ENCODE measurements at regions not wholly inside any gene's neighbourhood (a gene's known extent, or its start where the extent isn't known, plus 50 kb on each side); places are given as distances from the start of the nearest gene placed in this dataset.

- Histone ChIP-seq H2AFZ (ENCODE audit: low read depth, low read length) (no peak overlapping the region), H3K9me3 (ENCODE audit: control insufficient read depth, low read length) (no peaks in the 10 kb centered on the region), H4K91ac (ENCODE audit: low read length) (peak overlapping the region; percentile 84), H3K18ac (ENCODE audit: low read depth in 1 of 2, low read length in 2 of 2) (peak overlapping the region; percentile 88 to 91), H3K27ac (ENCODE audit: low read length, poor library complexity, severe bottlenecking) (no peak overlapping the region), H3K27me3 (ENCODE audit: control insufficient read depth in 1 of 2, insufficient read depth in 1 of 2, low read length in 2 of 2) (no peaks in the 10 kb centered on the region), H3K79me1 (replicated peaks; ENCODE audit: low read length, poor library complexity, severe bottlenecking) (no peaks in the 10 kb centered on the region), H2BK120ac (ENCODE audit: low read depth, low read length) (peak overlapping the region; percentile 87), H4K8ac (ENCODE audit: low read length) (peak overlapping the region; percentile 8), H2BK15ac (ENCODE audit: low read depth, poor library complexity, severe bottlenecking) (no peak overlapping the region), H3K23ac (ENCODE audit: low read length in 2 of 2) (no peak overlapping the region), H3K9ac (ENCODE audit: low read length) (peak overlapping the region; percentile 25), H3K4me3 (ENCODE audit: insufficient read depth in 1 of 2, low read depth in 1 of 2, low read length in 2 of 2) (no peak overlapping the region), H3K4me1 (ENCODE audit: control insufficient read depth, insufficient read depth, low read depth, low read length) (peaks cover 25% of the 10 kb centered on the region), H3K14ac (ENCODE audit: low read length in 2 of 2) (no peak overlapping the region), H2BK5ac (ENCODE audit: low read depth, low read length, poor library complexity, severe bottlenecking) (no peak overlapping the region), H3K4me2 (ENCODE audit: low read length, poor library complexity, severe bottlenecking) (no peak overlapping the region), H3K36me3 (ENCODE audit: control insufficient read depth in 1 of 2, insufficient read depth in 2 of 2, low read depth in 1 of 2, low read length in 2 of 2) (no peaks in the 10 kb centered on the region), H2BK12ac (ENCODE audit: low read length in 2 of 2) (peak overlapping the region; percentile 30 to 92), H3K4ac (ENCODE audit: low read depth in 1 of 2, low read length in 2 of 2) (peak overlapping the region; percentile 59 to 92), H2AK5ac (ENCODE audit: low read length, severe bottlenecking) (no peak overlapping the region)
- peak; percentile 48 for DNase-seq
- WGBS: 83% methylated on average over 5 of the region's 6 CpGs
Observed at GRCh38 chr20:50426866-50427718, 83.1 kb upstream of the PTPN1 start.

- DNase-seq: peak; percentile 35
- Histone ChIP-seq H3K9me3 (ENCODE audit: control insufficient read depth, low read length) (no peaks in the 10 kb centered on the region), H3K36me3 (ENCODE audit: control insufficient read depth in 1 of 2, insufficient read depth in 2 of 2, low read depth in 1 of 2, low read length in 2 of 2) (no peaks in the 10 kb centered on the region), H3K79me1 (replicated peaks; ENCODE audit: low read length, poor library complexity, severe bottlenecking) (no peaks in the 10 kb centered on the region), H3K14ac (ENCODE audit: low read length in 2 of 2) (no peak overlapping the region), H3K27me3 (ENCODE audit: control insufficient read depth in 1 of 2, insufficient read depth in 1 of 2, low read length in 2 of 2) (no peaks in the 10 kb centered on the region), H3K4me2 (ENCODE audit: low read length, poor library complexity, severe bottlenecking) (no peak overlapping the region), H4K91ac (ENCODE audit: low read length) (peak overlapping the region; percentile 84), H4K8ac (ENCODE audit: low read length) (peak overlapping the region; percentile 75), H2BK120ac (ENCODE audit: low read depth, low read length) (peak overlapping the region; percentile 87), H2BK5ac (ENCODE audit: low read depth, low read length, poor library complexity, severe bottlenecking) (no peak overlapping the region), H3K4ac (ENCODE audit: low read depth in 1 of 2, low read length in 2 of 2) (peak overlapping the region in 1 of 2 experiments; percentile 92), H2AK5ac (ENCODE audit: low read length, severe bottlenecking) (no peak overlapping the region), H3K18ac (ENCODE audit: low read depth in 1 of 2, low read length in 2 of 2) (peak overlapping the region; percentile 69 to 88), H3K4me1 (ENCODE audit: control insufficient read depth, insufficient read depth, low read depth, low read length) (peaks cover 23% of the 10 kb centered on the region), H2AFZ (ENCODE audit: low read depth, low read length) (no peak overlapping the region), H3K27ac (ENCODE audit: low read length, poor library complexity, severe bottlenecking) (no peak overlapping the region), H2BK15ac (ENCODE audit: low read depth, poor library complexity, severe bottlenecking) (peak overlapping the region; percentile 90), H3K9ac (ENCODE audit: low read length) (peak overlapping the region; percentile 25), H2BK12ac (ENCODE audit: low read length in 2 of 2) (peak overlapping the region; percentile 85 to 92), H3K23ac (ENCODE audit: low read length in 2 of 2) (no peak overlapping the region), H3K4me3 (ENCODE audit: insufficient read depth in 1 of 2, low read depth in 1 of 2, low read length in 2 of 2) (no peak overlapping the region)
- WGBS: 45% methylated on average over 5 of the region's 5 CpGs
Observed at GRCh38 chr20:50427719-50428083, 82.5 kb upstream of the PTPN1 start.

GRCh38 chr20:50428097-50428828 is 81.9 kb upstream of the PTPN1 start:
- Histone ChIP-seq H3K27ac (ENCODE audit: low read length, poor library complexity, severe bottlenecking) (no peak overlapping the region), H2BK15ac (ENCODE audit: low read depth, poor library complexity, severe bottlenecking) (no peak overlapping the region), H2AFZ (ENCODE audit: low read depth, low read length) (no peak overlapping the region), H3K23ac (ENCODE audit: low read length in 2 of 2) (no peak overlapping the region), H3K9ac (ENCODE audit: low read length) (peak overlapping the region; percentile 25), H3K18ac (ENCODE audit: low read depth in 1 of 2, low read length in 2 of 2) (peak overlapping the region; percentile 13 to 69), H3K79me1 (replicated peaks; ENCODE audit: low read length, poor library complexity, severe bottlenecking) (no peaks in the 10 kb centered on the region), H2BK12ac (ENCODE audit: low read length in 2 of 2) (peak overlapping the region; percentile 82 to 85), H3K4ac (ENCODE audit: low read depth in 1 of 2, low read length in 2 of 2) (peak overlapping the region in 1 of 2 experiments; percentile 92), H3K4me3 (ENCODE audit: insufficient read depth in 1 of 2, low read depth in 1 of 2, low read length in 2 of 2) (no peak overlapping the region), H3K14ac (ENCODE audit: low read length in 2 of 2) (no peak overlapping the region), H2AK5ac (ENCODE audit: low read length, severe bottlenecking) (no peak overlapping the region), H3K9me3 (ENCODE audit: control insufficient read depth, low read length) (no peaks in the 10 kb centered on the region), H4K91ac (ENCODE audit: low read length) (peak overlapping the region; percentile 84), H3K4me1 (ENCODE audit: control insufficient read depth, insufficient read depth, low read depth, low read length) (peaks cover 21% of the 10 kb centered on the region), H4K8ac (ENCODE audit: low read length) (no peak overlapping the region), H3K27me3 (ENCODE audit: control insufficient read depth in 1 of 2, insufficient read depth in 1 of 2, low read length in 2 of 2) (no peaks in the 10 kb centered on the region), H2BK5ac (ENCODE audit: low read depth, low read length, poor library complexity, severe bottlenecking) (no peak overlapping the region), H3K36me3 (ENCODE audit: control insufficient read depth in 1 of 2, insufficient read depth in 2 of 2, low read depth in 1 of 2, low read length in 2 of 2) (no peaks in the 10 kb centered on the region), H2BK120ac (ENCODE audit: low read depth, low read length) (peak overlapping the region; percentile 87), H3K4me2 (ENCODE audit: low read length, poor library complexity, severe bottlenecking) (no peak overlapping the region)
- no peak for DNase-seq
- 91% methylated on average over 3 of the region's 6 CpGs for WGBS

GRCh38 chr20:50429412-50429811 is 80.8 kb upstream of the PTPN1 start:
- DNase-seq: no peak
- Histone ChIP-seq H3K23ac (ENCODE audit: low read length in 2 of 2) (no peak overlapping the region), H3K27me3 (ENCODE audit: control insufficient read depth in 1 of 2, insufficient read depth in 1 of 2, low read length in 2 of 2) (no peaks in the 10 kb centered on the region), H3K4me1 (ENCODE audit: control insufficient read depth, insufficient read depth, low read depth, low read length) (peaks cover 14% of the 10 kb centered on the region), H2AFZ (ENCODE audit: low read depth, low read length) (no peak overlapping the region), H2BK120ac (ENCODE audit: low read depth, low read length) (no peak overlapping the region), H3K79me1 (replicated peaks; ENCODE audit: low read length, poor library complexity, severe bottlenecking) (no peaks in the 10 kb centered on the region), H3K18ac (ENCODE audit: low read depth in 1 of 2, low read length in 2 of 2) (peak overlapping the region; percentile 7 to 40), H2BK15ac (ENCODE audit: low read depth, poor library complexity, severe bottlenecking) (no peak overlapping the region), H3K27ac (ENCODE audit: low read length, poor library complexity, severe bottlenecking) (no peak overlapping the region), H2AK5ac (ENCODE audit: low read length, severe bottlenecking) (no peak overlapping the region), H4K8ac (ENCODE audit: low read length) (no peak overlapping the region), H3K9me3 (ENCODE audit: control insufficient read depth, low read length) (no peaks in the 10 kb centered on the region), H4K91ac (ENCODE audit: low read length) (peak overlapping the region; percentile 64), H2BK12ac (ENCODE audit: low read length in 2 of 2) (peak overlapping the region; percentile 70 to 93), H3K4me3 (ENCODE audit: insufficient read depth in 1 of 2, low read depth in 1 of 2, low read length in 2 of 2) (no peak overlapping the region), H3K36me3 (ENCODE audit: control insufficient read depth in 1 of 2, insufficient read depth in 2 of 2, low read depth in 1 of 2, low read length in 2 of 2) (no peaks in the 10 kb centered on the region), H3K14ac (ENCODE audit: low read length in 2 of 2) (no peak overlapping the region), H3K4me2 (ENCODE audit: low read length, poor library complexity, severe bottlenecking) (no peak overlapping the region), H3K9ac (ENCODE audit: low read length) (no peak overlapping the region), H2BK5ac (ENCODE audit: low read depth, low read length, poor library complexity, severe bottlenecking) (no peak overlapping the region), H3K4ac (ENCODE audit: low read depth in 1 of 2, low read length in 2 of 2) (no peak overlapping the region)
- 78% methylated on average over 5 of the region's 5 CpGs for WGBS

Data from mesenchymal stem cell (in vitro differentiated cells and primary cell).